HepG2 (cell line): ENCODE measurements at regions not wholly inside any gene's neighbourhood (a gene's known extent, or its start where the extent isn't known, plus 50 kb on each side); places are given as distances from the start of the nearest gene placed in this dataset.
A peak's percentile ranks its signal among the peaks of the same experiment; 100 is the strongest.

Experiments used
- CHD4 ChIP-seq: fragments of 200-600 bp; sonication (generic); IDR thresholded peaks from 2 replicates; pipeline ENCODE4 v1.7.0; 2017; ENCODE audit warnings: mild to moderate bottlenecking, low read length, borderline replicate concordance
- CREB1 ChIP-seq, 2 experiments: fragments of 450-650 bp in 1 of 2; IDR thresholded peaks; 2 replicates each; pipeline ENCODE4 v1.6.1; 2016 to 2017; ENCODE audit warnings: control low read depth in 1 of 2, mild to moderate bottlenecking in 1 of 2, missing compliant biosample characterization in 1 of 2, missing genetic modification characterization in 1 of 2
- GATAD1 ChIP-seq: IDR thresholded peaks from 2 replicates; pipeline ENCODE4 v1.6.1; 2016; ENCODE audit warnings: missing genetic modification reagents, missing compliant biosample characterization
- KDM2A ChIP-seq: sonication (generic); formaldehyde crosslinking; IDR thresholded peaks from 2 replicates; pipeline ENCODE4 v1.4.0; 2020; ENCODE audit warnings: low read depth, missing genetic modification reagents, borderline replicate concordance
- KLF11 ChIP-seq: IDR thresholded peaks from 2 replicates; pipeline ENCODE4 v1.6.1; 2016; ENCODE audit warnings: missing compliant biosample characterization
- MEIS2 ChIP-seq: sonication (generic); formaldehyde crosslinking; IDR thresholded peaks from 2 replicates; pipeline ENCODE4 v1.9.0; 2021; ENCODE audit warnings: mild to moderate bottlenecking, missing genetic modification reagents
- NKX3-1 ChIP-seq: sonication (generic); formaldehyde crosslinking; IDR thresholded peaks from 2 replicates; pipeline ENCODE4 v1.5.0; 2020; ENCODE audit warnings: missing genetic modification reagents
- NR2F1 ChIP-seq, 2 experiments: fragments of 450-650 bp in 1 of 2; formaldehyde crosslinking in 1 of 2; IDR thresholded peaks; 2 replicates each; pipeline versions ENCODE4 v1.5.0 to v1.6.1; 2016 to 2020; ENCODE audit warnings: mild to moderate bottlenecking in 1 of 2, missing compliant biosample characterization in 1 of 2, missing genetic modification reagents in 1 of 2, moderate library complexity in 1 of 2
- PAX8 ChIP-seq: sonication (generic); formaldehyde crosslinking; IDR thresholded peaks from 2 replicates; pipeline ENCODE4 v1.8.0; 2022; ENCODE audit warnings: mild to moderate bottlenecking, missing genetic modification reagents, borderline replicate concordance
- RELA ChIP-seq: sonication (generic); formaldehyde crosslinking; IDR thresholded peaks from 2 replicates; pipeline ENCODE4 v1.4.0; 2020; ENCODE audit warnings: missing genetic modification reagents
- TAF1 ChIP-seq: sonication (generic); formaldehyde crosslinking; IDR thresholded peaks from 2 replicates; pipeline ENCODE4 v1.4.0; 2020; ENCODE audit warnings: missing genetic modification reagents
- ZBTB38 ChIP-seq: sonication (generic); formaldehyde crosslinking; IDR thresholded peaks from 2 replicates; pipeline ENCODE4 v1.5.1; 2020; ENCODE audit warnings: mild to moderate bottlenecking, missing genetic modification reagents
- ZNF17 ChIP-seq: sonication (generic); formaldehyde crosslinking; IDR thresholded peaks from 2 replicates; pipeline ENCODE4 v1.5.0; 2020; ENCODE audit warnings: mild to moderate bottlenecking, missing genetic modification reagents
- ZNF430 ChIP-seq: sonication (generic); formaldehyde crosslinking; IDR thresholded peaks from 2 replicates; pipeline ENCODE4 v1.9.0; 2021; ENCODE audit warnings: mild to moderate bottlenecking, missing genetic modification reagents
- TF ChIP-seq, protein P1 (sequence below): sonication (generic); formaldehyde crosslinking; conservative IDR thresholded peaks from 2 replicates; pipeline ENCODE4 v1.4.0; 2020; ENCODE audit warnings: mild to moderate bottlenecking, missing genetic modification reagents, moderate library complexity
- TF ChIP-seq, protein P2 (sequence below): sonication (generic); formaldehyde crosslinking; IDR thresholded peaks from 2 replicates; pipeline ENCODE4 v1.8.1; 2022; ENCODE audit warnings: mild to moderate bottlenecking, missing genetic modification reagents
- TF ChIP-seq, protein P3 (sequence below): sonication (generic); formaldehyde crosslinking; IDR thresholded peaks from 2 replicates; pipeline ENCODE4 v1.8.1; 2023; ENCODE audit warnings: mild to moderate bottlenecking, missing genetic modification reagents
- TF ChIP-seq, protein P4 (sequence below): IDR thresholded peaks from 2 replicates; pipeline ENCODE4 v1.6.1; 2016
- TF ChIP-seq, protein P5 (sequence below): IDR thresholded peaks from 2 replicates; pipeline ENCODE4 v1.6.1; 2012; ENCODE audit warnings: low read depth, low read length, improper control_type of control experiment
- TF ChIP-seq, protein P6 (sequence below): sonication (generic); formaldehyde crosslinking; IDR thresholded peaks from 2 replicates; pipeline ENCODE4 v1.5.0; 2020; ENCODE audit warnings: mild to moderate bottlenecking, low read depth, missing genetic modification reagents, borderline replicate concordance

DNA sequence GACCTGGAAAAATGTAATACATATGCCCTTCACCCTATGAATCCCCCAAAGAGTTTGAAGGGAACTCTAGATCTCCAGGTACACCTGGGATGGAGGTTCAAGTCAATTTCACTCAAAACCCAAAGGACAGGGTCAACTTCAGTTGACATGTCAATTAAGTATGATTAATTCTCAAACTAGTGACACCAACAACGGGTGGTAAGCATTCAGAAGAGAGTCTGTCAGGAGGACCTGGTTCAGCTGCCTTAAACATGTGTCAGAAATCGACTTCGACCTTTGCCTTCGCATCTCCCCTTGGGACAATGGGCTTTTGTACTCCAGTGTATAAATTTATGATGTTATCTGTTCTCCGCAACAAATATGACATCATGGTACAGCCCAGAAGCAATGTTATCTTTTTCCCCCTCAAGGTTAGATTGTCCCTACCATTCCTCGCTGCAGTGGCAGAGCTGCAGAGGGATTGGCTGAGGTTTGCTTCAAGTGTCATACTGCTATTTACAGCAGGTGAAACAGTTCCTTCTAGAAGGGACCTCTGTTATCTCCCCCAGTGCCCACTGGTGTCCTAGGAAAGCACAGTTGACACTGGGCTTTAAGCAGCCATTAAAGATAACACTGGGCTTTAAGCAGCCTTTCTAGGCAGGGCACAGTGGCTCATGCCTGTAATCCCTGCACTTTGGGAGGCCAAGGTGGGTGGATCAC lies 94.7 kb upstream of the SNX9 start (continued):
- TF ChIP-seq, protein P1, sequence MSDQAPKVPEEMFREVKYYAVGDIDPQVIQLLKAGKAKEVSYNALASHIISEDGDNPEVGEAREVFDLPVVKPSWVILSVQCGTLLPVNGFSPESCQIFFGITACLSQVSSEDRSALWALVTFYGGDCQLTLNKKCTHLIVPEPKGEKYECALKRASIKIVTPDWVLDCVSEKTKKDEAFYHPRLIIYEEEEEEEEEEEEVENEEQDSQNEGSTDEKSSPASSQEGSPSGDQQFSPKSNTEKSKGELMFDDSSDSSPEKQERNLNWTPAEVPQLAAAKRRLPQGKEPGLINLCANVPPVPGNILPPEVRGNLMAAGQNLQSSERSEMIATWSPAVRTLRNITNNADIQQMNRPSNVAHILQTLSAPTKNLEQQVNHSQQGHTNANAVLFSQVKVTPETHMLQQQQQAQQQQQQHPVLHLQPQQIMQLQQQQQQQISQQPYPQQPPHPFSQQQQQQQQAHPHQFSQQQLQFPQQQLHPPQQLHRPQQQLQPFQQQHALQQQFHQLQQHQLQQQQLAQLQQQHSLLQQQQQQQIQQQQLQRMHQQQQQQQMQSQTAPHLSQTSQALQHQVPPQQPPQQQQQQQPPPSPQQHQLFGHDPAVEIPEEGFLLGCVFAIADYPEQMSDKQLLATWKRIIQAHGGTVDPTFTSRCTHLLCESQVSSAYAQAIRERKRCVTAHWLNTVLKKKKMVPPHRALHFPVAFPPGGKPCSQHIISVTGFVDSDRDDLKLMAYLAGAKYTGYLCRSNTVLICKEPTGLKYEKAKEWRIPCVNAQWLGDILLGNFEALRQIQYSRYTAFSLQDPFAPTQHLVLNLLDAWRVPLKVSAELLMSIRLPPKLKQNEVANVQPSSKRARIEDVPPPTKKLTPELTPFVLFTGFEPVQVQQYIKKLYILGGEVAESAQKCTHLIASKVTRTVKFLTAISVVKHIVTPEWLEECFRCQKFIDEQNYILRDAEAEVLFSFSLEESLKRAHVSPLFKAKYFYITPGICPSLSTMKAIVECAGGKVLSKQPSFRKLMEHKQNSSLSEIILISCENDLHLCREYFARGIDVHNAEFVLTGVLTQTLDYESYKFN, result peak; percentile 95
- 0 out of 2 replicates have a peak, but pooled peaks have one; percentile 32 for TF ChIP-seq TAF1 (CRISPR knock-in tag)
- TF ChIP-seq, protein P2, sequence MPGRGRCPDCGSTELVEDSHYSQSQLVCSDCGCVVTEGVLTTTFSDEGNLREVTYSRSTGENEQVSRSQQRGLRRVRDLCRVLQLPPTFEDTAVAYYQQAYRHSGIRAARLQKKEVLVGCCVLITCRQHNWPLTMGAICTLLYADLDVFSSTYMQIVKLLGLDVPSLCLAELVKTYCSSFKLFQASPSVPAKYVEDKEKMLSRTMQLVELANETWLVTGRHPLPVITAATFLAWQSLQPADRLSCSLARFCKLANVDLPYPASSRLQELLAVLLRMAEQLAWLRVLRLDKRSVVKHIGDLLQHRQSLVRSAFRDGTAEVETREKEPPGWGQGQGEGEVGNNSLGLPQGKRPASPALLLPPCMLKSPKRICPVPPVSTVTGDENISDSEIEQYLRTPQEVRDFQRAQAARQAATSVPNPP (CRISPR knock-in tag), result no peak; the same call in 1 of the 2 replicates
- TF ChIP-seq, protein P3, sequence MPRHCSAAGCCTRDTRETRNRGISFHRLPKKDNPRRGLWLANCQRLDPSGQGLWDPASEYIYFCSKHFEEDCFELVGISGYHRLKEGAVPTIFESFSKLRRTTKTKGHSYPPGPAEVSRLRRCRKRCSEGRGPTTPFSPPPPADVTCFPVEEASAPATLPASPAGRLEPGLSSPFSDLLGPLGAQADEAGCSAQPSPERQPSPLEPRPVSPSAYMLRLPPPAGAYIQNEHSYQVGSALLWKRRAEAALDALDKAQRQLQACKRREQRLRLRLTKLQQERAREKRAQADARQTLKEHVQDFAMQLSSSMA (CRISPR knock-in tag), result no peak
- TF ChIP-seq NR2F1 (CRISPR knock-in tag; IDR thresholded peaks at IDR 0.05), result peak; percentile 46 to 72; a peak in 3 of 4 replicates
- TF ChIP-seq, protein P4, sequence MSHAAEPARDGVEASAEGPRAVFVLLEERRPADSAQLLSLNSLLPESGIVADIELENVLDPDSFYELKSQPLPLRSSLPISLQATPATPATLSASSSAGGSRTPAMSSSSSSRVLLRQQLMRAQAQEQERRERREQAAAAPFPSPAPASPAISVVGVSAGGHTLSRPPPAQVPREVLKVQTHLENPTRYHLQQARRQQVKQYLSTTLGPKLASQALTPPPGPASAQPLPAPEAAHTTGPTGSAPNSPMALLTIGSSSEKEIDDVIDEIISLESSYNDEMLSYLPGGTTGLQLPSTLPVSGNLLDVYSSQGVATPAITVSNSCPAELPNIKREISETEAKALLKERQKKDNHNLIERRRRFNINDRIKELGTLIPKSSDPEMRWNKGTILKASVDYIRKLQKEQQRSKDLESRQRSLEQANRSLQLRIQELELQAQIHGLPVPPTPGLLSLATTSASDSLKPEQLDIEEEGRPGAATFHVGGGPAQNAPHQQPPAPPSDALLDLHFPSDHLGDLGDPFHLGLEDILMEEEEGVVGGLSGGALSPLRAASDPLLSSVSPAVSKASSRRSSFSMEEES (CRISPR knock-in tag), result peak; percentile 74
- peak; percentile 95 for TF ChIP-seq MEIS2 (CRISPR knock-in tag)
- TF ChIP-seq PAX8 (CRISPR knock-in tag), result no peak
- peak; percentile 86 for TF ChIP-seq CREB1 (IDR thresholded peaks at IDR 0.05)
- peak; percentile 83 for TF ChIP-seq CREB1 (CRISPR knock-in tag; IDR thresholded peaks at IDR 0.05)
- peak; percentile 75; the same call in 1 of the 2 replicates for TF ChIP-seq KLF11 (CRISPR knock-in tag)
- no peak for TF ChIP-seq NKX3-1
- TF ChIP-seq CHD4, result no peak
- TF ChIP-seq ZNF430 (CRISPR knock-in tag), result peak; percentile 70; the same call in 1 of the 2 replicates
- TF ChIP-seq RELA (CRISPR knock-in tag), result 0 out of 2 replicates have a peak, but pooled peaks have one; percentile 21
- TF ChIP-seq, protein P5, sequence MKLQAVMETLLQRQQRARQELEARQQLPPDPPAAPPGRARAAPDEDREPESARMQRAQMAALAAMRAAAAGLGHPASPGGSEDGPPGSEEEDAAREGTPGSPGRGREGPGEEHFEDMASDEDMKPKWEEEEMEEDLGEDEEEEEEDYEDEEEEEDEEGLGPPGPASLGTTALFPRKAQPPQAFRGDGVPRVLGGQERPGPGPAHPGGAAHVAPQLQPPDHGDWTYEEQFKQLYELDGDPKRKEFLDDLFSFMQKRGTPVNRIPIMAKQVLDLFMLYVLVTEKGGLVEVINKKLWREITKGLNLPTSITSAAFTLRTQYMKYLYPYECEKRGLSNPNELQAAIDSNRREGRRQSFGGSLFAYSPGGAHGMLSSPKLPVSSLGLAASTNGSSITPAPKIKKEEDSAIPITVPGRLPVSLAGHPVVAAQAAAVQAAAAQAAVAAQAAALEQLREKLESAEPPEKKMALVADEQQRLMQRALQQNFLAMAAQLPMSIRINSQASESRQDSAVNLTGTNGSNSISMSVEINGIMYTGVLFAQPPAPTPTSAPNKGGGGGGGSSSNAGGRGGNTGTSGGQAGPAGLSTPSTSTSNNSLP, result peak; percentile 97; the same call in 1 of the 2 replicates
- TF ChIP-seq ZBTB38 (CRISPR knock-in tag), result 0 out of 2 replicates have a peak, but pooled peaks have one; percentile 18
- TF ChIP-seq KDM2A (CRISPR knock-in tag), result peak; percentile 49; the same call in 1 of the 2 replicates
- peak; percentile 63; the same call in 1 of the 2 replicates for TF ChIP-seq GATAD1 (CRISPR knock-in tag)
- TF ChIP-seq ZNF17 (CRISPR knock-in tag), result no peak
- TF ChIP-seq, protein P6, sequence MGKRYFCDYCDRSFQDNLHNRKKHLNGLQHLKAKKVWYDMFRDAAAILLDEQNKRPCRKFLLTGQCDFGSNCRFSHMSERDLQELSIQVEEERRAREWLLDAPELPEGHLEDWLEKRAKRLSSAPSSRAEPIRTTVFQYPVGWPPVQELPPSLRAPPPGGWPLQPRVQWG (CRISPR knock-in tag), result no peak
